Ovary (tissue), 3 donors: ENCODE measurements at regions not wholly inside any gene's neighbourhood (a gene's known extent, or its start where the extent isn't known, plus 50 kb on each side); places are given as distances from the start of the nearest gene placed in this dataset.

Experiments
- CTCF ChIP-seq, 3 donors: fragments of 450-650 bp in 2 of 3; fragments of 200-600 bp in 1 of 3; IDR thresholded peaks; one replicate each; pipeline versions ENCODE4 v1.5.1 to v1.8.0; 2016 to 2022; ENCODE audit warnings: antibody characterized with exemption in 3 of 3, mild to moderate bottlenecking in 1 of 3
- EP300 ChIP-seq: sonication (generic); formaldehyde crosslinking; IDR thresholded peaks from one replicate; pipeline ENCODE4 v1.6.1; 2017; ENCODE audit warnings: antibody characterized with exemption
- donor health status: DM: no; HTN: no; CAD: no.

DNA sequence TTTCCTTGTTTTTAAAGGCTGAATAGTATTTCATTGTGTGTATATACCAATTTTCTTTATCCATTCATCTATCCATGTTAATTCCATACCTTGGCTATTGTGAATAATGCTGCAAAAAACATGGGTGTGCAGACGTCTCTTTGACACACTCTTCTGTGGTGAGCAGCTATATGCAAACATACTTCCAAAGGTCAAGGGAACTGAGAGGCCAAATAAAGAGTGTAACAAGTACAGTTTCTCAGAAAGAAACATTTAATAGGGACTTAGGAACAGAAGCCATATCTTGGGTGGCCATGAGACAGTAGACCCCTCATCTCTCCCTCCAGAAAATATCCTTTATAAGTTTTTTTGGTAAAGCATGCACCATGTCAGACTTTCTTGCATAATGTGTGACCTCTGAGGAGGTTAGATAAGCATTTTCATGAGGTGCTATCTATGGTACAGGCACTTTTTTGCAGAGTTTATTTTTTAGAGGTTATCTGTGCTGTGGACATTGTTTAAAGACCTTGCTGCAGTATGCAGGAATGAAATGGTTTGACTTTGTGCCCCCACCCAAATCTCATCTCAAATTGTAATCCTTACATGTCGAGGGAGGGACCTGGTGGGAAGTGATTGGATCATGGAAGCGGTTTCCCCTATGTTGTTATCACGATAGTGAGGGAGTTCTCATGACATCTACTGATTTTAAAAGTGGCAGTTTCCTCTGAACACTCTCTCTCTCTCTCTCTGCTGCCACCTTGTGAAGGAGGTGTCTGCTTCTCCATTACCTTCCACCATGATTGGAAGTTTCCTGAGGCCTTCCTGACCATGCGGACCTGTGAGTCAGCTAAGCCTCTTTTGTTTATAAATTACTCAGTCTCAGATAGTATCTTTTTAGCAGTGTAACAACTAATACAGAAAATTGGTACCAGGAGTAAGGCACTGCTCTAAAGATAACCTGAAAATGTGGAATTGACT, 1202.3 kb downstream of the GALC start:
- TF ChIP-seq EP300 (no peak), CTCF (IDR thresholded peaks at IDR 0.05) (no peak)
